Neural progenitor cell (in vitro differentiated cells): ENCODE measurements at regions not wholly inside any gene's neighbourhood (a gene's known extent, or its start where the extent isn't known, plus 50 kb on each side); places are given as distances from the start of the nearest gene placed in this dataset.

Source experiments
- CTCF ChIP-seq: fragments of 200-600 bp; sonication (generic); IDR thresholded peaks from 2 replicates; pipeline ENCODE4 v1.5.1; 2017; ENCODE audit warnings: antibody characterized with exemption, mild to moderate bottlenecking
- EZH2 ChIP-seq: fragments of 200-600 bp; sonication (generic); IDR thresholded peaks from 2 replicates; pipeline ENCODE4 v1.6.1; 2017; ENCODE audit warnings: antibody characterized with exemption, mild to moderate bottlenecking, moderate library complexity

GRCh38 chr1:71242239-71242638 is 161.4 kb upstream of the ZRANB2 start:
- TF ChIP-seq EZH2 (no peak), CTCF (no peak)
